DND-41 (cell line): ENCODE measurements at regions not wholly inside any gene's neighbourhood (a gene's known extent, or its start where the extent isn't known, plus 50 kb on each side); places are given as distances from the start of the nearest gene placed in this dataset.

ENCODE experiments used
- CTCF ChIP-seq: IDR thresholded peaks from 2 replicates; pipeline ENCODE4 v1.5.1; 2012; ENCODE audit warnings: borderline replicate concordance, low read length, moderate library complexity, mild to moderate bottlenecking; ENCODE audit not compliant: poor library complexity, severe bottlenecking; ENCODE audit errors: extremely low read depth
- EZH2 ChIP-seq: IDR thresholded peaks from 3 replicates; pipeline ENCODE4 v1.6.1; 2012; ENCODE audit warnings: borderline replicate concordance, low read depth, mild to moderate bottlenecking, moderate library complexity, low read length, inconsistent platforms; ENCODE audit not compliant: severe bottlenecking

GRCh38 chr5:131068893-131069643, 96.0 kb downstream of the HINT1 start:
- TF ChIP-seq CTCF (no peak), EZH2 (no peak)
